ENCODE measurements at regions not wholly inside any gene's neighbourhood (a gene's known extent, or its start where the extent isn't known, plus 50 kb on each side); places are given as distances from the start of the nearest gene placed in this dataset.

DNA sequence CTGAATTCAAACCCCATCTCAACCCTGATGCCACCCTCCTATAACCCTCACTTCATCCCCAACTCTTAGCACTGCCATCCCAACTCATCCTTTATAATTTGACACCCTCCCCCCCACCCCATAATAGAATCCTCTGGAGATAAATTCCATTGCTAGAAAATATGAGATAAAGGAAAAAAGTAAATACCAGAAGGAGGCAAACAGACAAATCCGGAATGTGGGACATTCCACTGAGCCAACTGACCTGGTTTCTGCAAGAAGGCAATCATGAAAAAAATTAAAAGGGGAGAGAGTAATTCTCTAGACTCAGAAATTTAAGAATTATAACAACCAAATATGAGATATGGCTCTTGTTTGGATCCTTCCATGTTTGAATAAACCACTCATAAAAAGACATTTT lies 132.4 kb downstream of the CYP26B1 start:
- H3K27me3 Mint-ChIP-seq (ENCODE audit: unreplicated experiment): peaks cover 10% of the 10 kb centered on the region
- no peak for DNase-seq (ENCODE audit: extremely low spot score, unreplicated experiment)
- no peak overlapping the region for H3K4me3 Mint-ChIP-seq (ENCODE audit: unreplicated experiment)

GRCh38 chr2:72014831-72015230 lies 132.8 kb downstream of the CYP26B1 start:
- no peak for DNase-seq (ENCODE audit: extremely low spot score, unreplicated experiment)
- no peak for TF ChIP-seq CTCF (IDR thresholded peaks at IDR 0.05)
- peaks cover 10% of the 10 kb centered on the region for H3K27me3 Mint-ChIP-seq (ENCODE audit: unreplicated experiment)
- no peaks in the 10 kb centered on the region for H3K36me3 Mint-ChIP-seq (ENCODE audit: unreplicated experiment)
- H3K9me3 Mint-ChIP-seq (ENCODE audit: unreplicated experiment): peaks cover 4% of the 10 kb centered on the region
- no peak overlapping the region for H3K27ac Mint-ChIP-seq (ENCODE audit: unreplicated experiment)
- H3K4me1 Mint-ChIP-seq (ENCODE audit: unreplicated experiment): peaks cover 3% of the 10 kb centered on the region
- no peak overlapping the region for H3K4me3 Mint-ChIP-seq (ENCODE audit: unreplicated experiment)

More for the DNA sequence above, 132.4 kb downstream of the CYP26B1 start:
- H3K9me3 Mint-ChIP-seq (ENCODE audit: unreplicated experiment): peaks cover 4% of the 10 kb centered on the region
- TF ChIP-seq CTCF (IDR thresholded peaks at IDR 0.05): no peak
- H3K27ac Mint-ChIP-seq (ENCODE audit: unreplicated experiment): no peak overlapping the region
- H3K4me1 Mint-ChIP-seq (ENCODE audit: unreplicated experiment): peaks cover 2% of the 10 kb centered on the region
- no peaks in the 10 kb centered on the region for H3K36me3 Mint-ChIP-seq (ENCODE audit: unreplicated experiment)

- Mint-ChIP-seq H3K27ac (ENCODE audit: unreplicated experiment) (no peak overlapping the region), H3K4me3 (ENCODE audit: unreplicated experiment) (no peak overlapping the region), H3K4me1 (ENCODE audit: unreplicated experiment) (peaks cover 8% of the 10 kb centered on the region), H3K36me3 (ENCODE audit: unreplicated experiment) (no peaks in the 10 kb centered on the region), H3K27me3 (ENCODE audit: unreplicated experiment) (peaks cover 10% of the 10 kb centered on the region), H3K9me3 (ENCODE audit: unreplicated experiment) (peaks cover 4% of the 10 kb centered on the region)
- no peak for TF ChIP-seq CTCF (IDR thresholded peaks at IDR 0.05)
- peak; percentile 51 for DNase-seq (ENCODE audit: extremely low spot score, unreplicated experiment)
Measured at GRCh38 chr2:72013726-72014125, 133.9 kb downstream of the CYP26B1 start.

DNA sequence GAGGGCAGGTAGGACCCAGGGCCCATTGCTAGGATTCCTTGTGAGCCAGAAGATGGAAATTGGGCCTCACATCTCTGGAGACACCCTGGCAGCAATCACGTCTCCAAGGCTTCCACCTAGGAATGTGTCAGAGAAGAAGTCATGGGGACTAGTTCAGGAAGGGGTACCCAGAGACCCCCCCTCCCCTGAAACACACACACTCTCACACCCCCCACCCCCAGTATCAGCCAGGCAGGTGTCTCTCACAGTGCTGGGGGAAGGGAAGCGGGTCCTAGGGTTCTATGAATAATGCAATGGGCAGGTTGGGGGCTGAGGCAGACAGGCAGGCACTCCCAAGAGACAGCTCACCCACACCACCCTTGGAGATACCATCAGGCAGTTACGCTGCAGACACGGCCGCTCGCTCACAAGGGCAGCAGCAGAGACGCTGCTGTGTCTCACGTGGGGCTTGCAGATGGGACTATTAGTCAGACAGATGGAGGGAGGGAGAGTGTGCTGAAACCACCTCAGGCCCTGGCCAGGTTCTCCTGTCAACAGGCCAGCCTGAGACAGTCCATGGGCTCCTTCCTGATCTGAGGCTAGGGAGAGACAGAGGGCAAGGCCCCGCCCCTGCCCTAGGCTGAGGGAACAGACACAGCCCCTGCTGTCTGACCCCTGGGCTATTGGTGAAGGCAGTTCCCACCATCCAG lies 134.6 kb downstream of the CYP26B1 start:
- no peaks in the 10 kb centered on the region for H3K36me3 Mint-ChIP-seq (ENCODE audit: unreplicated experiment)
- DNase-seq (ENCODE audit: extremely low spot score, unreplicated experiment): peak; percentile 62
- TF ChIP-seq CTCF (IDR thresholded peaks at IDR 0.05): no peak
- H3K27me3 Mint-ChIP-seq (ENCODE audit: unreplicated experiment): peaks cover 10% of the 10 kb centered on the region
- H3K9me3 Mint-ChIP-seq (ENCODE audit: unreplicated experiment): peaks cover 4% of the 10 kb centered on the region
- H3K4me3 Mint-ChIP-seq (ENCODE audit: unreplicated experiment): no peak overlapping the region
- peaks cover 8% of the 10 kb centered on the region for H3K4me1 Mint-ChIP-seq (ENCODE audit: unreplicated experiment)
- H3K27ac Mint-ChIP-seq (ENCODE audit: unreplicated experiment): no peak overlapping the region

DNA sequence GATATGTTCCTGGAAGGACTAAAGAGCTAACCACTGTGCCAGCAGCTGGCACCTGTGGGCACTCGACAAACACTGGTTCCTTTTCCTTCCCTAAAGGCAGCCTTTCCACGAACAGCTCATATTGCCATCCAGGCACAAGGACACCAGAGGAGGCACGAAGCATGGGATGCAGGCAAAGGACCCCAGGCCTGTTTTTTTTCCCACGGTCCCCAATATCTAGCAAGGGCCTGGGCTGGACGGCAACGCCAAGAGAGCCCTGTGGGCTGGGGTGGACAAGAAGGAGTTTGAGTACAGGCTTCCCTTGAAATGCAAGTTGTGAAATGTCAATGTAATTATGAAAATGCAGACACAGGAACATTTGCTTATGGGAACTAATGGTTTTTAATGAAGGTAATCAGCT lies 135.9 kb downstream of the CYP26B1 start:
- H3K4me3 Mint-ChIP-seq (ENCODE audit: unreplicated experiment): no peak overlapping the region
- DNase-seq (ENCODE audit: extremely low spot score, unreplicated experiment): no peak
- H3K9me3 Mint-ChIP-seq (ENCODE audit: unreplicated experiment): peaks cover 4% of the 10 kb centered on the region
- H3K27ac Mint-ChIP-seq (ENCODE audit: unreplicated experiment): no peak overlapping the region
- H3K36me3 Mint-ChIP-seq (ENCODE audit: unreplicated experiment): no peaks in the 10 kb centered on the region
- H3K27me3 Mint-ChIP-seq (ENCODE audit: unreplicated experiment): peaks cover 10% of the 10 kb centered on the region
- no peak for TF ChIP-seq CTCF (IDR thresholded peaks at IDR 0.05)
- peaks cover 8% of the 10 kb centered on the region for H3K4me1 Mint-ChIP-seq (ENCODE audit: unreplicated experiment)

Data from osteocyte (in vitro differentiated cells).